Stomach smooth muscle (tissue), 2 donors: ENCODE measurements at regions not wholly inside any gene's neighbourhood (a gene's known extent, or its start where the extent isn't known, plus 50 kb on each side); places are given as distances from the start of the nearest gene placed in this dataset.
A peak's percentile ranks its signal among the peaks of the same experiment; 100 is the strongest.
"Not testable (repeated sequence)": the region's sequence is repeated elsewhere in the genome, so short reads cannot be mapped to it uniquely, and the experiment has no call there.

Source experiments
- H3K27ac ChIP-seq: one replicate; pipeline ENCODE4 v1.7.0; 2013; ENCODE audit warnings: mild to moderate bottlenecking, low read length, inconsistent platforms
- H3K27me3 ChIP-seq, 2 donors: one replicate each; pipeline ENCODE4 v1.7.0; 2013; ENCODE audit warnings: low read length in 2 of 2; ENCODE audit not compliant: insufficient read depth in 2 of 2, control insufficient read depth in 1 of 2
- H3K36me3 ChIP-seq, 2 donors: one replicate each; pipeline ENCODE4 v1.7.0; 2013; ENCODE audit warnings: low read length in 2 of 2; ENCODE audit not compliant: control insufficient read depth in 2 of 2, insufficient read depth in 2 of 2
- H3K4me1 ChIP-seq: one replicate; pipeline ENCODE4 v1.7.0; 2013; ENCODE audit warnings: low read length; ENCODE audit not compliant: control insufficient read depth, insufficient read depth
- H3K4me3 ChIP-seq, 2 donors: one replicate each; pipeline ENCODE4 v1.7.0; 2013; ENCODE audit warnings: low read length in 2 of 2
- H3K9ac ChIP-seq, 2 donors: one replicate each; pipeline ENCODE4 v1.7.0; 2013; ENCODE audit warnings: low read length in 2 of 2, mild to moderate bottlenecking in 1 of 2
- H3K9me3 ChIP-seq, 2 donors: one replicate each; pipeline ENCODE4 v1.7.0; 2013; ENCODE audit warnings: low read length in 2 of 2; ENCODE audit not compliant: control insufficient read depth in 2 of 2
- donor health status: healthy.
- donor health status: Pancreatic carcinoma.

DNA sequence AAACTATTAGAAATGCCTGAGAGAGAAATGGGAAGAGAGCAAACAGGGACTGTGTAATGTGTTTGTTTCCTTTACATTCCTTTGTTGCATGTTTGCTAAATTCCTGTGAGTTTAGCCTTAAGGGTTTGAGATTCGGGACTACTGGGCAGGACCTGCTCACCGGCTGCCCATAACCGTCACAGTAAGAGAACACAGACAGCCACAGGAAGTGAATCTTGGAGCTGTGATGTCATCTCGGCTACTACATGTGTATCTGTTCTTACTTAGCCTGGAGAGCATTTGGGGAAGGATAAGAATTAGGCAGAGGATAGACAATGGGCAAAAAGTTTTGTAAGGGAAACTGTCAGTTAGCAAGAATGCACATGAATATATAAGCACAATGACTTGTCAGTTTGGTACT is 485.1 kb upstream of the KLF6 start:
- Histone ChIP-seq H3K27me3 (no peaks in the 10 kb centered on the region), H3K4me1 (peaks cover 13% of the 10 kb centered on the region), H3K9ac (no peak overlapping the region), H3K4me3 (no peak overlapping the region), H3K36me3 (no peaks in the 10 kb centered on the region), H3K27ac (no peak overlapping the region), H3K9me3 (no peaks in the 10 kb centered on the region)

- H3K9me3 ChIP-seq, H3K27me3 ChIP-seq, H3K4me3 ChIP-seq, H3K36me3 ChIP-seq, H3K27ac ChIP-seq, H3K9ac ChIP-seq: not testable (repeated sequence)
- peaks cover 19% of the 10 kb centered on the region for H3K4me1 ChIP-seq
Observed at GRCh38 chr10:4268490-4268889, 483.5 kb upstream of the KLF6 start.

GRCh38 chr10:4267086-4267773 is 482.2 kb upstream of the KLF6 start:
- Histone ChIP-seq H3K27ac (no peak overlapping the region), H3K4me1 (peaks cover 19% of the 10 kb centered on the region), H3K27me3 (no peaks in the 10 kb centered on the region), H3K9me3 (no peaks in the 10 kb centered on the region), H3K36me3 (no peaks in the 10 kb centered on the region), H3K4me3 (no peak overlapping the region), H3K9ac (no peak overlapping the region)

GRCh38 chr10:4266416-4267085 is 481.5 kb upstream of the KLF6 start:
- Histone ChIP-seq H3K27ac (no peak overlapping the region), H3K9ac (no peak overlapping the region), H3K36me3 (no peaks in the 10 kb centered on the region), H3K4me3 (no peak overlapping the region), H3K4me1 (peaks cover 19% of the 10 kb centered on the region), H3K9me3 (no peaks in the 10 kb centered on the region), H3K27me3 (no peaks in the 10 kb centered on the region)

- H3K36me3 ChIP-seq = no peaks in the 10 kb centered on the region
- H3K27ac ChIP-seq = no peak overlapping the region
- peaks cover 16% of the 10 kb centered on the region for H3K4me1 ChIP-seq
- no peak overlapping the region for H3K4me3 ChIP-seq
- no peaks in the 10 kb centered on the region for H3K9me3 ChIP-seq
- no peaks in the 10 kb centered on the region for H3K27me3 ChIP-seq
- no peak overlapping the region for H3K9ac ChIP-seq
Observed at GRCh38 chr10:4265964-4266363, 481.0 kb upstream of the KLF6 start.

GRCh38 chr10:4264209-4264865 is 479.3 kb upstream of the KLF6 start:
- H3K27ac ChIP-seq = peak overlapping the region; percentile 41
- H3K9ac ChIP-seq = no peak overlapping the region
- H3K4me1 ChIP-seq = peaks cover 22% of the 10 kb centered on the region
- no peaks in the 10 kb centered on the region for H3K9me3 ChIP-seq
- no peaks in the 10 kb centered on the region for H3K27me3 ChIP-seq
- no peak overlapping the region for H3K4me3 ChIP-seq
- H3K36me3 ChIP-seq = no peaks in the 10 kb centered on the region

- H3K9me3 ChIP-seq = no peaks in the 10 kb centered on the region
- peak overlapping the region; percentile 41 for H3K27ac ChIP-seq
- H3K4me1 ChIP-seq = peaks cover 22% of the 10 kb centered on the region
- no peaks in the 10 kb centered on the region for H3K36me3 ChIP-seq
- no peak overlapping the region for H3K9ac ChIP-seq
- no peak overlapping the region for H3K4me3 ChIP-seq
- H3K27me3 ChIP-seq = no peaks in the 10 kb centered on the region
Observed at GRCh38 chr10:4263601-4263921, 478.6 kb upstream of the KLF6 start.

GRCh38 chr10:4262870-4263600 is 478.0 kb upstream of the KLF6 start:
- Histone ChIP-seq H3K36me3 (no peaks in the 10 kb centered on the region), H3K4me1 (peaks cover 22% of the 10 kb centered on the region), H3K4me3 (no peak overlapping the region), H3K27ac (peak overlapping the region; percentile 41), H3K9ac (no peak overlapping the region), H3K27me3 (no peaks in the 10 kb centered on the region), H3K9me3 (no peaks in the 10 kb centered on the region)

DNA sequence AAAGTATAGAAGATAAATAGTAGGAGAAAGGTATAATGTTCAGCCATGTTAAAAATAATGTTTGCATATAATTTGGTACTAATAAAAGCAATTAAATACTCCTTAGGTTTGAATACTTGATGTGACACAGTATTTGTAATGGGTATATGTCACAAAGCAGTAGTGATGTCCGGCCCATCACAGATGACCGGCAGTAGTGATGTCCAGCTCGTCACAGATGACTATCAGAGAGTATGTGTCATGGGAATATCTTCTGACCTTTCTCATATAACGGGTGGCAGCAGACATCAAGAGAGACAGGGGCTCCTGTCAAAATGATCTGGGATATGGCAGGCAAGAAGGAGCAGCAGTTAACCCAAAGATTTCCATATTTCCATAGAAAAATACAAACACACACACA is 477.4 kb upstream of the KLF6 start:
- Histone ChIP-seq H3K27me3 (no peaks in the 10 kb centered on the region), H3K4me3 (no peak overlapping the region), H3K4me1 (peaks cover 22% of the 10 kb centered on the region), H3K9me3 (no peaks in the 10 kb centered on the region), H3K27ac (no peak overlapping the region), H3K36me3 (no peaks in the 10 kb centered on the region), H3K9ac (no peak overlapping the region)

DNA sequence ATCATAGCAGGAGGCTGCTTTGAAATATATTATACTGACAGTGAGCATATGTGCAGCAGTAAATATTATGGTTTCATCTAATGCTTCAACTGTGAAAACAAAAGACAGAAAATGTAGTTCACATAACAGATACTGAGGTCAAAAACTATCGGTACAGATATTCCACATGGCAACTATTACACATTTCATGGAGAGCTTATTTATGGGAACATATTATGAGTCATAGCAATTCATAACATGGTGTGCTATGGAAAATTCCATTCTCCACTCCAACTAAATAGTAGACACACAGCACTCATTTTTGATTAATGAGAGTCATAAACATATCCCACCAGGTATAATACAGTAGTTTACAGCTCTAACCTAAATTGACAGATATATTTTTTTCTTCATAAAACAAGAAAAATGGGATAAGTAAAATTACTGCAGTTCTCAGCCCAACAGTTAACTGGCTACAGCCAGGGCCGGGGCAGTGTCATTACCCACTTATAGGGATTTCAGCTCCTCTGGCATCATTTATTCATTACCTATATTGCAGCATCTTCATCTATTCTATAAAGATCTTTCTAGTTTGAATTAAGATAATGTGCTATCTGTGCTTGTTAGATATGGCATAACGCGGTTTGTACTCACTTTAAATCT is 475.6 kb upstream of the KLF6 start:
- H3K9me3 ChIP-seq = peaks cover 0 to 3% of the 10 kb centered on the region in 2 donors
- no peak overlapping the region for H3K4me3 ChIP-seq
- no peaks in the 10 kb centered on the region for H3K27me3 ChIP-seq
- H3K4me1 ChIP-seq = peaks cover 17% of the 10 kb centered on the region
- H3K9ac ChIP-seq = peak overlapping the region in 1 of 2 donors; percentile 13
- H3K27ac ChIP-seq = no peak overlapping the region
- no peaks in the 10 kb centered on the region for H3K36me3 ChIP-seq
